Natural killer cell (primary cell): ENCODE measurements at regions not wholly inside any gene's neighbourhood (a gene's known extent, or its start where the extent isn't known, plus 50 kb on each side); places are given as distances from the start of the nearest gene placed in this dataset.

Source experiments
- ATAC-seq, 3 donors: fragments of 150-1000 bp in 2 of 3; fragments of 200-7000 bp in 1 of 3; cut with Tn5 transposase; 1 replicate in 1 of 3; 2 replicates in 2 of 3; pipeline ENCODE4 v1.10.0; 2021; ENCODE audit warnings: mild to moderate bottlenecking in 2 of 3, moderate library complexity in 2 of 3
- DNase-seq, 2 donors: peaks; one replicate each; pipeline versions ENCODE4 v3.0.0 to v3.0.0-alpha.2; 2013 to 2021; ENCODE audit warnings: mixed read lengths in 1 of 2
- H3K27ac ChIP-seq: one replicate; pipeline ENCODE4 v1.5.1; 2013; ENCODE audit warnings: mild to moderate bottlenecking, low read length
- H3K27me3 ChIP-seq: one replicate; pipeline ENCODE4 v1.6.1; 2013; ENCODE audit warnings: low read length; ENCODE audit not compliant: control insufficient read depth, insufficient read depth
- H3K36me3 ChIP-seq: one replicate; pipeline ENCODE4 v1.6.1; 2013; ENCODE audit warnings: low read length; ENCODE audit not compliant: control insufficient read depth, insufficient read depth
- H3K4me1 ChIP-seq: one replicate; pipeline ENCODE4 v1.6.1; 2013; ENCODE audit warnings: low read length; ENCODE audit not compliant: control insufficient read depth, insufficient read depth
- H3K4me3 ChIP-seq: one replicate; pipeline ENCODE4 v1.5.1; 2013; ENCODE audit warnings: low read length
- H3K9me3 ChIP-seq: one replicate; pipeline ENCODE4 v1.6.1; 2013; ENCODE audit warnings: low read length; ENCODE audit not compliant: control insufficient read depth, insufficient read depth
- H3K27ac Mint-ChIP-seq, 2 donors: one replicate each; pipeline ENCODE4 v1.8.0; 2022; ENCODE audit warnings: mild to moderate bottlenecking in 2 of 2, mixed read lengths in 2 of 2, moderate library complexity in 1 of 2
- H3K27me3 Mint-ChIP-seq, 2 donors: one replicate each; pipeline ENCODE4 v1.8.0; 2022; ENCODE audit warnings: low read depth in 2 of 2, mixed read lengths in 2 of 2
- H3K36me3 Mint-ChIP-seq: one replicate; pipeline ENCODE4 v1.8.0; 2022; ENCODE audit warnings: mixed read lengths
- H3K4me1 Mint-ChIP-seq, 2 donors: one replicate each; pipeline ENCODE4 v1.8.0; 2022; ENCODE audit warnings: mixed read lengths in 2 of 2
- H3K4me3 Mint-ChIP-seq: one replicate; pipeline ENCODE4 v1.8.0; 2022; ENCODE audit warnings: mild to moderate bottlenecking, moderate library complexity, mixed read lengths
- H3K9me3 Mint-ChIP-seq, 2 donors: one replicate each; pipeline ENCODE4 v1.8.0; 2022; ENCODE audit warnings: mixed read lengths in 2 of 2
- CTCF ChIP-seq: fragments of 200-600 bp; IDR thresholded peaks from one replicate; pipeline ENCODE4 v1.8.0; 2022; ENCODE audit warnings: antibody characterized with exemption
- WGBS: methylation state at CpG from one replicate; pipeline ENCODE4 v1.1.7; 2013; ENCODE audit warnings: missing lambda C conversion rate; ENCODE audit not compliant: insufficient coverage; 5-methylcytosine and 5-hydroxymethylcytosine counted together
- intact Hi-C: fragments of 100-400 bp; cut with micrococcal nuclease; formaldehyde crosslinking; loops from one replicate; pipeline ENCODE4 v1.14.2; 2022

GRCh38 chr1:181351740-181352139 lies 131.6 kb upstream of the CACNA1E start:
- no peak overlapping the region for H3K27ac Mint-ChIP-seq

GRCh38 chr1:181352695-181353094 lies 130.6 kb upstream of the CACNA1E start:
- no peaks in the 10 kb centered on the region for H3K36me3 ChIP-seq
- no peak overlapping the region for H3K27ac ChIP-seq
- no peaks in the 10 kb centered on the region for H3K4me1 ChIP-seq
- ATAC-seq (no peak), DNase-seq (no peak)
- Mint-ChIP-seq H3K4me1 (no peaks in the 10 kb centered on the region), H3K27ac (no peak overlapping the region), H3K27me3 (peaks cover 9 to 10% of the 10 kb centered on the region in 2 donors), H3K9me3 (no peaks in the 10 kb centered on the region), H3K4me3 (no peak overlapping the region), H3K36me3 (no peaks in the 10 kb centered on the region)
- H3K9me3 ChIP-seq: no peaks in the 10 kb centered on the region
- WGBS: 92% methylated on average over 4 of the region's 4 CpGs
- H3K4me3 ChIP-seq: no peak overlapping the region
- H3K27me3 ChIP-seq: no peaks in the 10 kb centered on the region
- intact Hi-C loops: no loop called here
- TF ChIP-seq CTCF: no peak

More at GRCh38 chr1:181351740-181352139, 131.6 kb upstream of the CACNA1E start:
- no peaks in the 10 kb centered on the region for H3K9me3 ChIP-seq
- Mint-ChIP-seq H3K36me3 (no peaks in the 10 kb centered on the region), H3K9me3 (no peaks in the 10 kb centered on the region), H3K27me3 (peaks cover 0 to 5% of the 10 kb centered on the region in 2 donors), H3K4me3 (no peak overlapping the region), H3K4me1 (no peaks in the 10 kb centered on the region)
- no peak for TF ChIP-seq CTCF
- no peaks in the 10 kb centered on the region for H3K36me3 ChIP-seq
- ATAC-seq (no peak), DNase-seq (no peak)
- no peak overlapping the region for H3K4me3 ChIP-seq
- intact Hi-C loops: no loop called here
- 72% methylated on average over 3 of the region's 3 CpGs for WGBS
- H3K27ac ChIP-seq: no peak overlapping the region
- no peaks in the 10 kb centered on the region for H3K4me1 ChIP-seq
- H3K27me3 ChIP-seq: no peaks in the 10 kb centered on the region

- Mint-ChIP-seq H3K4me3 (no peak overlapping the region), H3K36me3 (no peaks in the 10 kb centered on the region), H3K27ac (no peak overlapping the region), H3K4me1 (no peaks in the 10 kb centered on the region), H3K9me3 (no peaks in the 10 kb centered on the region), H3K27me3 (peaks cover 12 to 17% of the 10 kb centered on the region in 2 donors)
- WGBS: 90% methylated on average over 1 of the region's 1 CpG
- no peaks in the 10 kb centered on the region for H3K36me3 ChIP-seq
- H3K9me3 ChIP-seq: no peaks in the 10 kb centered on the region
- no peak for TF ChIP-seq CTCF
- H3K4me1 ChIP-seq: no peaks in the 10 kb centered on the region
- intact Hi-C loops: no loop called here
- H3K4me3 ChIP-seq: no peak overlapping the region
- no peaks in the 10 kb centered on the region for H3K27me3 ChIP-seq
- H3K27ac ChIP-seq: no peak overlapping the region
- DNase-seq: no peak
- ATAC-seq: no peak
Observed at GRCh38 chr1:181353526-181353925, 129.8 kb upstream of the CACNA1E start.

- Histone ChIP-seq H3K27ac (no peak overlapping the region), H3K9me3 (no peaks in the 10 kb centered on the region), H3K4me3 (no peak overlapping the region), H3K27me3 (no peaks in the 10 kb centered on the region), H3K36me3 (no peaks in the 10 kb centered on the region), H3K4me1 (no peaks in the 10 kb centered on the region)
- intact Hi-C loops: no loop called here
- no peak overlapping the region for H3K4me3 Mint-ChIP-seq
- no peaks in the 10 kb centered on the region for H3K9me3 Mint-ChIP-seq
- peaks cover 15 to 22% of the 10 kb centered on the region in 2 donors for H3K27me3 Mint-ChIP-seq
- DNase-seq (no peak), ATAC-seq (no peak)
- no peak for TF ChIP-seq CTCF
- 100% methylated on average over 3 of the region's 3 CpGs for WGBS
- no peaks in the 10 kb centered on the region for H3K36me3 Mint-ChIP-seq
- no peaks in the 10 kb centered on the region for H3K4me1 Mint-ChIP-seq
- no peak overlapping the region for H3K27ac Mint-ChIP-seq
Observed at GRCh38 chr1:181354865-181355264, 128.5 kb upstream of the CACNA1E start.
